ENCODE measurements at regions not wholly inside any gene's neighbourhood (a gene's known extent, or its start where the extent isn't known, plus 50 kb on each side); places are given as distances from the start of the nearest gene placed in this dataset.

DNA sequence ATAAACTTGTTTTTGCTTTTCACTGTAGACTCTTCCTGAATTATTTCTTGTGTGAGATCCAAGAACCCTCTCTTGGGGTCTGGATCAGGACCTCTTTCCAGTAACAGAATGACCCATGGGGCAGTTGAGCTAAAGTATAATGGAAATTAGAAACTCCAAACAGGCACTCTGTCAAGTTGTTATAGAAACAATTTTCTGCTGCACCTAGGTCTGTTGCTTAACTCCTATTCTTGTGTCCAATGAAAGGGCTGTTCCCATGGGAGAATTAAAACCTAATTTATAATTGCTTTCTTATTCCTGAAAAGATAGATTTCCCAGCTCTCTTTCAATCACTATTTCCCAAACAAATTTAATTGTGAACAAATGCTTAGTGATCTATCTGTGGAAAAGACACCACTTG is 1341.3 kb upstream of the PIK3C3 start:
- Mint-ChIP-seq H3K4me1 (no peaks in the 10 kb centered on the region), H3K27me3 (no peaks in the 10 kb centered on the region), H3K27ac (no peak overlapping the region), H3K4me3 (no peak overlapping the region), H3K36me3 (no peaks in the 10 kb centered on the region), H3K9me3 (peaks cover 0 to 19% (median 10%) of the 10 kb centered on the region in 8 donors)
- intact Hi-C loops (cut with micrococcal nuclease), result no loop called here
- no peak for DNase-seq
- Histone ChIP-seq H3K4me3 (ENCODE audit: low read length in 2 of 2) (no peak overlapping the region), H3K27me3 (ENCODE audit: insufficient read depth, low read length) (no peaks in the 10 kb centered on the region), H3K4me1 (ENCODE audit: insufficient read depth, low read length) (no peaks in the 10 kb centered on the region), H3K27ac (ENCODE audit: low read depth, low read length) (no peak overlapping the region), H3K9me3 (ENCODE audit: control insufficient read depth in 1 of 2, low read length in 2 of 2) (no peaks in the 10 kb centered on the region), H3K36me3 (ENCODE audit: insufficient read depth, low read length) (no peaks in the 10 kb centered on the region)
- ChIA-PET CTCF (ENCODE audit: partially characterized antibody) (no interaction called here), POLR2A (ENCODE audit: partially characterized antibody) (no interaction called here)

DNA sequence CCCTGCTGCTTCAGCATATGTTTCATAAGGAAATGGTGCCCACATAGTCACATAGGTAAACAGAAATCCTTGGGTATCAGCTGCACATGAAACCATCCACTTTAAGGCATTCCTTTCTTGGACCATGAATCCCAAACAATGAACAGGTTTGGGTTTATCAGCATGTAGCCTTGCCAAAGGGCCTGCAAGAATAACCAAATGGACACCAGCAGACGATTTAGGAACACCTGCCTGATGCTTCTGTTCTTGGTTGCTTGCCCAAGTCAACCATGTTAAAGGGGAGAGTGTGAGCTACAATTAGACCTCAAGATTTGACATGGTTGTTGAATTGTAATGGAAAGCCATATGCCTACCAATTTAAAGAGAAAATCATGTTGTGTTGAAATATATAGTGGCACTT is 1342.7 kb upstream of the PIK3C3 start:
- H3K9me3 ChIP-seq (ENCODE audit: control insufficient read depth in 1 of 2, low read length in 2 of 2), result no peaks in the 10 kb centered on the region
- H3K27me3 ChIP-seq (ENCODE audit: insufficient read depth, low read length), result no peaks in the 10 kb centered on the region
- H3K4me1 ChIP-seq (ENCODE audit: insufficient read depth, low read length), result no peaks in the 10 kb centered on the region
- CTCF ChIA-PET (ENCODE audit: partially characterized antibody), result interaction anchor here (1.2 kb wide), 1 partner anchor 15 kb away, joined by 3 read pairs; no protein-coding TSS in a partner anchor
- H3K27me3 Mint-ChIP-seq, result no peaks in the 10 kb centered on the region
- no peak overlapping the region for H3K4me3 Mint-ChIP-seq
- no peak for DNase-seq
- no peaks in the 10 kb centered on the region for H3K36me3 ChIP-seq (ENCODE audit: insufficient read depth, low read length)
- H3K9me3 Mint-ChIP-seq, result peaks cover 0 to 26% (median 10%) of the 10 kb centered on the region in 8 donors
- POLR2A ChIA-PET (ENCODE audit: partially characterized antibody), result no interaction called here
- H3K27ac ChIP-seq (ENCODE audit: low read depth, low read length), result no peak overlapping the region
- H3K4me3 ChIP-seq (ENCODE audit: low read length in 2 of 2), result no peak overlapping the region
- H3K36me3 Mint-ChIP-seq, result no peaks in the 10 kb centered on the region
- H3K4me1 Mint-ChIP-seq, result no peaks in the 10 kb centered on the region
- intact Hi-C loops (cut with micrococcal nuclease), result no loop called here
- no peak overlapping the region for H3K27ac Mint-ChIP-seq

DNA sequence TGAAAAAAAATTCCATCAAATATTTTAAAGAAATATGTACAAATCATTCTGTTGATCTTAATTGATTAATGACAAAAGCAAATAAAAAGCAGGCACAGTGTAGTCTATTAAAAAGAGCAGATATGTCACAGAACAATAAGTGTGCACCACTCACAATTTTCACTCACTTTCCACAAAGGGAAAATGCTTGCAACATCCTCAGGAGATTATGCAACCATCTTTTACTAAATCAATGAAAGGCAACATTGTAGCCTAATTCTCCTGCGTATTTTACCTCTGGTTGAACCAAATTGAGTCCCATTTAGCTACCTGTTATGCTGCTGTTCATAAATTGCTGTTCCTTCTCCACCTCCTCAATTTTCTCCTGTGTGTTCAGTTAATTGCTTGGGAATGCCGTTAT is 1346.8 kb upstream of the PIK3C3 start:
- peak overlapping the region in 1 of 7 donors; percentile 75 for H3K27ac Mint-ChIP-seq
- H3K4me3 ChIP-seq (ENCODE audit: low read length in 2 of 2), result no peak overlapping the region
- no peaks in the 10 kb centered on the region for H3K36me3 Mint-ChIP-seq
- H3K4me3 Mint-ChIP-seq, result no peak overlapping the region
- no peaks in the 10 kb centered on the region for H3K4me1 ChIP-seq (ENCODE audit: insufficient read depth, low read length)
- no peak overlapping the region for H3K27ac ChIP-seq (ENCODE audit: low read depth, low read length)
- H3K9me3 ChIP-seq (ENCODE audit: control insufficient read depth in 1 of 2, low read length in 2 of 2), result no peaks in the 10 kb centered on the region
- POLR2A ChIA-PET (ENCODE audit: partially characterized antibody), result no interaction called here
- H3K27me3 ChIP-seq (ENCODE audit: insufficient read depth, low read length), result no peaks in the 10 kb centered on the region
- CTCF ChIA-PET (ENCODE audit: partially characterized antibody), result no interaction called here
- no peaks in the 10 kb centered on the region for H3K4me1 Mint-ChIP-seq
- H3K27me3 Mint-ChIP-seq, result no peaks in the 10 kb centered on the region
- no peak for DNase-seq
- peaks cover 0 to 26% (median 8%) of the 10 kb centered on the region in 8 donors for H3K9me3 Mint-ChIP-seq
- intact Hi-C loops (cut with micrococcal nuclease), result no loop called here
- no peaks in the 10 kb centered on the region for H3K36me3 ChIP-seq (ENCODE audit: insufficient read depth, low read length)

DNA sequence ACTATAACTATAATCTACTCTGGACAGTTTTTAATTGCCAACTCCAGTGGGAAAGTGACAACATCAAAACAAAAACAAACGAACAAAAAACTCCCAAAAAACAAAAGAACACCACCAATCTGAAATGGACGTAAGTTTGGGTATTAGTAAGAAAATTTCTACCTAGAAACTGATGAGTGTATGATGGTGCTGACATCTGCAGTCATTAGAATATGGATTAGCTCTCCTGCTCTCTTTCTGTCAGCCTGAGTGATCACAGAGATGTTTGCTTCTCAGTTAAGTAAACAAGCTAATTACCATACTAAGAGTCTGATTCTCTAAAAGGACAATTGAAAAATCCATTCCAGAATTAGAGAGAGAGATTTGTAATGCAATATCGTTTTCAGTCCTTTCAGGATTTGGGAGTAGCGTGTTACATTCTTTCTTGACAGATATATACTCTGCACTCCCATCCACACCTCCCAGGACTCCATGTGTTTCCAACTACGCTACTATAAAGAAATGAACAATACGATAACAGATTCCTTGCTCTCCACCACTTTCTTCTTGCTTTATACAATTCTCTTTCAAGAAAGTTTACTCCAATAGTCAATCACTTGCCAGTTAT is 1347.4 kb upstream of the PIK3C3 start:
- Mint-ChIP-seq H3K9me3 (peaks cover 0 to 26% (median 7%) of the 10 kb centered on the region in 8 donors), H3K27me3 (no peaks in the 10 kb centered on the region), H3K36me3 (no peaks in the 10 kb centered on the region), H3K4me3 (no peak overlapping the region), H3K4me1 (no peaks in the 10 kb centered on the region), H3K27ac (no peak overlapping the region)
- H3K4me3 ChIP-seq (ENCODE audit: low read length in 2 of 2), result no peak overlapping the region
- H3K4me1 ChIP-seq (ENCODE audit: insufficient read depth, low read length), result no peaks in the 10 kb centered on the region
- no peak for DNase-seq
- no peaks in the 10 kb centered on the region for H3K9me3 ChIP-seq (ENCODE audit: control insufficient read depth in 1 of 2, low read length in 2 of 2)
- intact Hi-C loops (cut with micrococcal nuclease), result no loop called here
- ChIA-PET CTCF (ENCODE audit: partially characterized antibody) (no interaction called here), POLR2A (ENCODE audit: partially characterized antibody) (no interaction called here)
- no peaks in the 10 kb centered on the region for H3K36me3 ChIP-seq (ENCODE audit: insufficient read depth, low read length)
- H3K27me3 ChIP-seq (ENCODE audit: insufficient read depth, low read length), result no peaks in the 10 kb centered on the region
- H3K27ac ChIP-seq (ENCODE audit: low read depth, low read length), result no peak overlapping the region

DNA sequence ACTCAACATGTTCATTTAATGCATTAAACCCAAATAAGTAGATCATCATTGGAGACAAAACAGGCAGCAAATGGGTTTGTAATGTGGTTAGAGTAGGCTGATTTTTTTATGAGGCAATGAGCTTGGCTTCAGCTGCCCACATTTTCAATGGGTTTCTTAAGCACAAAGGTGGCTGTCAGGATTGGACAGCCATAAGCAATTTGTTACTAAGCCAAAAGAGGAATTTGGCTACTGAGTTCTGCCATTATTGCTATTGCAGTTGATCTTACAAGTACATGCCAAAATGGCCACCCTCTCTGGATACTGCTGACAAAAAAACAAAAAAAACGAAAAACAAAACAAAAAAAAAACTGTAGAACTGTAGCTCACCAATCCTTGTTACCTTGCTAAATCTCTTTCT is 1348.0 kb upstream of the PIK3C3 start:
- H3K27me3 ChIP-seq (ENCODE audit: insufficient read depth, low read length), result no peaks in the 10 kb centered on the region
- CTCF ChIA-PET (ENCODE audit: partially characterized antibody), result no interaction called here
- intact Hi-C loops (cut with micrococcal nuclease), result no loop called here
- POLR2A ChIA-PET (ENCODE audit: partially characterized antibody), result no interaction called here
- no peak overlapping the region for H3K27ac Mint-ChIP-seq
- H3K36me3 ChIP-seq (ENCODE audit: insufficient read depth, low read length), result no peaks in the 10 kb centered on the region
- H3K4me1 ChIP-seq (ENCODE audit: insufficient read depth, low read length), result no peaks in the 10 kb centered on the region
- H3K4me3 Mint-ChIP-seq, result no peak overlapping the region
- H3K9me3 Mint-ChIP-seq, result peaks cover 0 to 21% (median 7%) of the 10 kb centered on the region in 8 donors
- DNase-seq, result no peak
- no peaks in the 10 kb centered on the region for H3K4me1 Mint-ChIP-seq
- no peak overlapping the region for H3K27ac ChIP-seq (ENCODE audit: low read depth, low read length)
- no peaks in the 10 kb centered on the region for H3K9me3 ChIP-seq (ENCODE audit: control insufficient read depth in 1 of 2, low read length in 2 of 2)
- no peaks in the 10 kb centered on the region for H3K36me3 Mint-ChIP-seq
- H3K4me3 ChIP-seq (ENCODE audit: low read length in 2 of 2), result no peak overlapping the region
- no peaks in the 10 kb centered on the region for H3K27me3 Mint-ChIP-seq

GRCh38 chr18:40583671-40584070 is 1371.4 kb upstream of the PIK3C3 start:
- H3K4me3 Mint-ChIP-seq, result peak overlapping the region in 1 of 8 donors; percentile 66
- CTCF ChIA-PET (ENCODE audit: partially characterized antibody), result no interaction called here

GRCh38 chr18:40582105-40582504 is 1372.9 kb upstream of the PIK3C3 start:
- Mint-ChIP-seq H3K27me3 (no peaks in the 10 kb centered on the region), H3K36me3 (no peaks in the 10 kb centered on the region), H3K9me3 (peaks cover 0 to 18% (median 4%) of the 10 kb centered on the region in 8 donors), H3K4me3 (no peak overlapping the region), H3K4me1 (no peaks in the 10 kb centered on the region), H3K27ac (no peak overlapping the region)
- intact Hi-C loops (cut with micrococcal nuclease), result no loop called here
- DNase-seq, result no peak
- Histone ChIP-seq H3K4me3 (ENCODE audit: low read length in 2 of 2) (no peak overlapping the region), H3K27ac (ENCODE audit: low read depth, low read length) (no peak overlapping the region), H3K4me1 (ENCODE audit: insufficient read depth, low read length) (no peaks in the 10 kb centered on the region), H3K9me3 (ENCODE audit: control insufficient read depth in 1 of 2, low read length in 2 of 2) (no peaks in the 10 kb centered on the region), H3K36me3 (ENCODE audit: insufficient read depth, low read length) (no peaks in the 10 kb centered on the region), H3K27me3 (ENCODE audit: insufficient read depth, low read length) (no peaks in the 10 kb centered on the region)
- POLR2A ChIA-PET (ENCODE audit: partially characterized antibody), result no interaction called here
- CTCF ChIA-PET (ENCODE audit: partially characterized antibody), result no interaction called here

More at GRCh38 chr18:40583671-40584070, 1371.4 kb upstream of the PIK3C3 start:
- Histone ChIP-seq H3K36me3 (ENCODE audit: insufficient read depth, low read length) (no peaks in the 10 kb centered on the region), H3K9me3 (ENCODE audit: control insufficient read depth in 1 of 2, low read length in 2 of 2) (no peaks in the 10 kb centered on the region), H3K4me3 (ENCODE audit: low read length in 2 of 2) (no peak overlapping the region), H3K4me1 (ENCODE audit: insufficient read depth, low read length) (no peaks in the 10 kb centered on the region), H3K27me3 (ENCODE audit: insufficient read depth, low read length) (no peaks in the 10 kb centered on the region), H3K27ac (ENCODE audit: low read depth, low read length) (no peak overlapping the region)
- Mint-ChIP-seq H3K27me3 (no peaks in the 10 kb centered on the region), H3K9me3 (peaks cover under 1 to 19% (median 7%) of the 10 kb centered on the region in 8 donors), H3K27ac (no peak overlapping the region), H3K4me1 (no peaks in the 10 kb centered on the region), H3K36me3 (no peaks in the 10 kb centered on the region)
- intact Hi-C loops (cut with micrococcal nuclease), result no loop called here
- peak in 1 of 5 donors; percentile 33 for DNase-seq
- POLR2A ChIA-PET (ENCODE audit: partially characterized antibody), result no interaction called here

- POLR2A ChIA-PET (ENCODE audit: partially characterized antibody), result no interaction called here
- Histone ChIP-seq H3K36me3 (ENCODE audit: insufficient read depth, low read length) (no peaks in the 10 kb centered on the region), H3K27ac (ENCODE audit: low read depth, low read length) (no peak overlapping the region), H3K4me3 (ENCODE audit: low read length in 2 of 2) (no peak overlapping the region), H3K27me3 (ENCODE audit: insufficient read depth, low read length) (no peaks in the 10 kb centered on the region), H3K9me3 (ENCODE audit: control insufficient read depth in 1 of 2, low read length in 2 of 2) (no peaks in the 10 kb centered on the region), H3K4me1 (ENCODE audit: insufficient read depth, low read length) (no peaks in the 10 kb centered on the region)
- Mint-ChIP-seq H3K36me3 (no peaks in the 10 kb centered on the region), H3K9me3 (peaks cover 0 to 15% (median 6%) of the 10 kb centered on the region in 8 donors), H3K4me1 (no peaks in the 10 kb centered on the region), H3K27me3 (no peaks in the 10 kb centered on the region), H3K4me3 (no peak overlapping the region), H3K27ac (no peak overlapping the region)
- DNase-seq, result no peak
- intact Hi-C loops (cut with micrococcal nuclease), result no loop called here
- CTCF ChIA-PET (ENCODE audit: partially characterized antibody), result no interaction called here
Observed at GRCh38 chr18:40577981-40578365, 1377.1 kb upstream of the PIK3C3 start.

Data from CD4-positive, alpha-beta memory T cell (primary cell).